Left colon (tissue), 2 donors: ENCODE measurements at regions not wholly inside any gene's neighbourhood (a gene's known extent, or its start where the extent isn't known, plus 50 kb on each side); places are given as distances from the start of the nearest gene placed in this dataset.
A peak's percentile ranks its signal among the peaks of the same experiment; 100 is the strongest.

Source experiments
- ATAC-seq: fragments of 200-7000 bp; cut with Tn5 transposase; one replicate; pipeline ENCODE4 v1.9.1; 2020; ENCODE audit warnings: mild to moderate bottlenecking, moderate library complexity
- DNase-seq, 2 donors: peaks; one replicate each; pipeline ENCODE4 v3.0.0-alpha.2; 2020
- intact Hi-C, 2 donors: fragments of 100-400 bp; cut with DNase I in 1 of 2; cut with micrococcal nuclease in 1 of 2; formaldehyde crosslinking; loops; one replicate each; pipeline versions ENCODE4 v1.11.2 to v1.14.0; 2022; cut with DNase I, micrococcal nuclease
- donor health status: DM: no; HTN: no; CAD: no.
- donor health status: DM: yes; HTN: yes; CAD: no.

DNA sequence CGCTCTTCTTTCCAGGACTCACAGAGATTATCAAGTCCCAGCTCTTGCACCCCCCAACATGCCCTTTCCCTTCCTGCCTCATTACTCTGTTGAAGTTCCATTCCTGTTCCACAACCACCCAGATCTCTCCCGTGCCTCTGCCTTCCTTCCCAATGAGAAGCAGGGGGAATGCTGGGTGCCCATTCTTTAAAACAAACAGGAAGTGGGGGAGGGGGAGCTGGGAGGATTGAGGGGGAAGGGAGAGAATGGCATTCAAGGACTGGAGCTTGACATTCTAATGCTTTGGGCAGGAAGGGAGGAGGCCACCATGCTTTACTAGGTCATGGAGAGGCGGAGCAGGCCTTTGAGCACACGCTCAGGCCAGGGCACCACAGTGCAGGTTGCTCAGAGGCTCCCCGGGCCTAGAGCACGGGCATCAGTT is 150.3 kb upstream of the IRF2BP2 start:
- intact Hi-C loops: no loop called here
- ATAC-seq (no peak), DNase-seq (no peak)

DNA sequence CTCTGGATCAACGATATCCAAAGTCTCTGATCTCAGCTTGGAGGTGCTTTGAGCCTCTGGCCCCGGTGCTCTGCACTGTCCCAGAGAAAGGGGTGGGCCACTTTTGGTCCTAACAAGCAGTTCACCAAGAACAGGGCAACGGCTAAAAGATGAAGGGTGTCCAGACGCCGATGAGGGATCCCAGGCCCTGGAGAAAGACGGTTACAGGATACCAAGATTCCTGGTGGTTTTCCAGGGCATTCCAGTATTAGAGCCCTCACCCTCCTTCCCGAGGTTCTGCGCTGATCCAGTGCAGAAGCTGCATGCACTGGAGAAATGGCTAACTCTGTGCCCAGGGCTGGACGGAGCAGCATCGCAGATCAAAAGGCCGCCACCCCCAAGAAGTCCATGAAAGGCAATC is 149.9 kb upstream of the IRF2BP2 start:
- no peak for DNase-seq
- intact Hi-C loops: no loop called here
- ATAC-seq: no peak

DNA sequence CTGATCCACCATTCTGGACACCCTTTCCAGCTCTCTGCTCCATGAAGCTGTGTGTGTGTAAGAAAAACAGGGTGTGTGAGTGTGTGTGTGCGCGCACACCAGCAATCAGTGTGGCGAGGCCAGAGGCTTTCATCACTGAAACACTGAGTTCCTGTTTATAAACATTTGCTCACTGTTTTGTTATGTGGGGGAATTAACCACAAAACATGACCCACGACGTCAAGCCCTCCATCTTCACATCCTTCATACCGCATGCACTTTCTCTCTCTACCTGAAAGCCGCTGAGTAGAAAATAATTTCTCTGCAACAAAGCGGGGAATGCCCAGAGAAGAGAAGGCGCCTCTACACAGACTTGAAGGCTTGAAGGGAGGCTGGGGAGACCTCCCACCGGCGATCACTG is 148.9 kb upstream of the IRF2BP2 start:
- DNase-seq (no peak), ATAC-seq (no peak)
- intact Hi-C loops: no loop called here

DNA sequence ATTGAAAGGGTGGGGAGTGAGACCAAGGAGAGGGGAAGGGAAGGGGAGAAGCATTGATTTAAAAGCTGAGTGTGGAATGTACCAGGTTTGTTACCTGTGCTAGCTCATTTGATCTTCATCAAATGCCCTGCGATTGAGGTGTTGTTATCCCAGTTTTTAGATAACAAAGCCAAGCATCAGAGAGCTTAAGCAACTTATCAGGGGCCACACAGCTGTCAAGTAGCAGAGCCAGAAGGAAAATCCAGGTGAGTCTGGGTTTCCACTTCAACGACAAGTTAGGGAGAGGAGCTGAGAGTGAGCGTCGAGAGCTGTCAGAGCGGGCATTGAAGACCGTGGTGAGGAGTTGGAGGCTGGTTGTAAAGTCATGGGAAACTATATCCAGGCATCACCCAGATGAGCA is 146.9 kb upstream of the IRF2BP2 start:
- DNase-seq: no peak
- no peak for ATAC-seq
- intact Hi-C loops: no loop called here

DNA sequence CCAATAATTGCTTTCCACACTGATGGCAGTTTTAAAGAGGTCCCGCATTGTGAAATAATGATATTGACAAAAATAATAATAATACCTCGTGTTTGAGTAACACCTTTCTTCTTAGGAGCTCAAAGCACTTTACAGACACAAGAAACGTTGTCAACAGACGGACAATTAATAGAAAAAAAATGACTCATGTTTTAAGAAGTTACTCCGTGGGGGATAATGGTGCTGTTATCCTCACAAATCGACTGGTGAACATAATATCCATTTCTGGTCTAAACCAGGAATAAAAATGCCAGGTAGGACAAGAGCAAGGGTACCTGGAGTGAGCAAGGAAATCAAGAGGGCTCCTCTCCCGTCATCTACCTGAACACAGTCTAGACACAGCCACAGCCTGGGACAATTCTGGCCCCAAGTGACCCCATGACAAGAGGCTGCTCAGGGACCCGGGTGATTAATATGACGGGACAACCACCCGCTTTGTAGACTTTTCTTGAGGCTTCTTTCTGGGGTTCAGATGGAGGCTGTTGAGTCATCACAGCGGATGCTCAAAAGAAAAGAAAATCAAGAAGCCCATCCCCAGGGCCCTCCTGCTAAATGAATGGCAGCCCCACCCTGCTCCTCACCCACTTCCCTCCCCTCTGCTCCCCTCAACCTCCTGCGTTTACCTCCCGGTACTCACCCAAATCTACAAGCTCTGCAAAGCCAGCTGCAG is 146.2 kb upstream of the IRF2BP2 start:
- intact Hi-C loops: no loop called here
- DNase-seq: no peak

DNA sequence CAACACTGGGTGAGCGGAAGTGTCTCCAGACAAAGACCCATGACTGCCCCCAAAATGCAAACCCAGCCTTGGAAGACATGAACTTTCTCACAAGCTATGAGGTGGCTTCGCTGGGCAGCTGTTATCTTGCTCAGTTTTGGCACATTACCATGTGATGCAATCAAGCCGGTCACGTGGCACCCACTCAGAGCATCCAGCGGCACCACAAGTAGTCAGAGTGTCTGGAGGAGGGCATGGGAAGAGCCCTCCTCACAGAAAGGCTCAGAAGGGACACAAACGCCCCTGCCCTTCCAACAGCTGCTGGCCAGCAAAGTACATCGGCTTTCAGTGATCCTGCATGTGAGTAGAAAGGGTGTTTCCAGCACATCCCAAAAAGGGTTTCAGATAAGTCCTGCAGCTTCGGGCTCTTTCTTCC is 145.5 kb upstream of the IRF2BP2 start:
- peak; percentile 70 to 71 for DNase-seq
- ATAC-seq: peak; percentile 60
- intact Hi-C loops: no loop called here

More for the DNA sequence above, 146.2 kb upstream of the IRF2BP2 start:
- ATAC-seq: no peak

DNA sequence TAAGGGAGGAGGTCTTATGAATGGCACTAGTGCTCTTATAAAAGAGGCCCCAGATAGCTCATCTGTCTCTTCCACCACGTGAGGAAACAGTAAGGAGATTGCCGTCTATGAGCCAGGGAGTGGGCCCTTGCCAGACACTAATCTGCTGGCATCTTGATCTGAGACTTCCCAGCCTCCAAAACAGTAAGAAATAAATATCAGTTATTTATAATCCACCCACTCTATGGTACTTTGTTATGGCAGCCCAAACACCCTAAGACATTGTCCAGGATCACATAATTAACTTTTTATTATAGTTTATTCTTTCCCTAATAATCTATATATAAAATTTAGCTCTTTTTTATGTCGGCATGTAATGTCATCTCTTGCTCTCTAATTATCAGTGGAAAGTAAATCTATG is 144.0 kb upstream of the IRF2BP2 start:
- intact Hi-C loops: no loop called here
- DNase-seq: no peak
- ATAC-seq: no peak

DNA sequence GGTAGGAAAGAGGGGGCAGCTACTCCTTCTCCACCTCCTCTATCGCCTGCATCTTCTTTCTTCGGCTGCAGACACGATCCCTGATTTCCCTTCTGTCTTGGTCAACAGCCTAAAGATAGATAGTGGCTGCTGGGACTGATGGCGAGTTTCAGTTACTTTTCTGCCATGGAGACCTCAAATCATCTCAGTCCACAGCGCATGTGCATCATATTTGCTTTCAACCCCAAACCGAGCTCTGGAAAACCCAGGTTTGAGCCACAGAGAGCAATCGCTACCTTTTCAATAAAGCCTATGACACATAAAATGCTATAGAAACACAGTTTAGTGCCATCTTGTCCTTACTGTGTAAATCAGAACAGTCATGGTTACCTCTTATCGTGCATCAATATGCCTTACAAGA is 142.9 kb upstream of the IRF2BP2 start:
- ATAC-seq (no peak), DNase-seq (no peak)
- intact Hi-C loops: no loop called here

DNA sequence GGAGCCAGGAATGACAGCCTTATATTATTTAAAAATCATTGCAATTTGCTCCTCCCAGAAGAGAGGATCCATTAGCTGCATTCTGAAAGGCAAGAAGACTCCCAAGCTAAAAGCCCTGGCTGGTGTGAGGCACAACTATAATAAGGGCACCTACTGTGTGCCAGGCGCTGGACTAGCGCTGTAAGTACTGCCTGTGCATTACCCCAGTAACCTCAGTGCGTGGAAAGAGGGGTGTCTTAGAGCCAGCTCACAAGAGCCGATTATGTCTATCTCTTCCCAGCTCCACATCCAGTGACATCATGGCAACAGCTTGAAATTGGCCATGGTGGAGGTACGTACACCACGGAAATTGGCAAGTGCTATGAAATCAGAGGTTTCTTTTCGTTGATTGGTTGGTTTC is 141.7 kb upstream of the IRF2BP2 start:
- intact Hi-C loops: no loop called here
- no peak for ATAC-seq
- no peak for DNase-seq

DNA sequence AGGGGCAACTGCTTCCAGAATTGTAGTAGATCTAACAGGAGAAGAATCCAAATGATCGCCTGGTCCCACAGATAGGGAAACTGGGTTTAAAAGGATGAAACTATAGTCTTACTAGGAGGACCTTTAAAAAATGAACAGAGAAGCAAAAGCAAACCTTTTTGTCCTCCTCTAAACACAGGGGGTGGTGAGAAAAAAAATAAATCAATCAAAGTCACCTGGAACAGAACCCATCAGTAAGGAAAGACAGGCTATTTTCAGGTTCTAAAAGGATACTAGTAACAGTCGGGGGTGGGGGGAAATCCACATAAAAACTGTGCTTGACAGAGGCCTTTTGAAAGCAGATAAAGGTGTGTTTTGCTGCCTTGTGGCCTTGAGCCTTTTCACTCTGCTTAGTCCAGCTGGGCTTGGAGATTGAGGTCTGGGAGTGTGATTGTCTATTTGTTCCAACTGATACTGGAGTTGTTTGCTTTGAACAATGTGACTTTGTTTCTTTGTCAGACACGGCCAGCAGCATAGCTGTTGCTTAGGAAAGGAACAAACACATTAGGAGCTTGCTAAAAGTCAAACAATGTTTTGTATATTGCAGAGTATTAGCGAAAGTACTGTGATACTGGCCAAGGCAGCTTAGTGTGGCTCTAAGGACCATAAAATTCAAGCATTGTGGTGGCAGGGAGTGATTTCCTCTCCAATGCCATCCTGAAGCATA is 141.1 kb upstream of the IRF2BP2 start:
- DNase-seq (no peak), ATAC-seq (peak; percentile 75)
- intact Hi-C loops: no loop called here

DNA sequence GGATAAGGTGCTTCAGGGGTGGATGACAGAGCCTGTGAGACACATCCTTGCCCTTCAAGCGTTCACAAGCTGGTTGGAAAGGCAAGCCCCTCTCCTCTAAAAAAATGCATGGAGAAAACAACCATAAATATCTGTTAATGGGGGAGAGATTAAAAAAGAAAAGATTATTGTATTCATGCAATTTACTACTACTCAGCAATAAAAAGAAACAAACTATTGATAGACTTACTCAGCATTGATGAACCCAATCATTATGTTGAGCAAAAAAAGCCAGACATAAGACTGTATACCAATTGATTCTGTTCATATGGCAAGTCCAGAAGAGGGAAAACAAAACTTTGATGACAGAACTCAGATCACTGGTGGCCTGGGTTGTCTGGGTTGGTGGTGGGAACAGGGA is 138.7 kb upstream of the IRF2BP2 start:
- ATAC-seq (no peak), DNase-seq (no peak)
- intact Hi-C loops: no loop called here

DNA sequence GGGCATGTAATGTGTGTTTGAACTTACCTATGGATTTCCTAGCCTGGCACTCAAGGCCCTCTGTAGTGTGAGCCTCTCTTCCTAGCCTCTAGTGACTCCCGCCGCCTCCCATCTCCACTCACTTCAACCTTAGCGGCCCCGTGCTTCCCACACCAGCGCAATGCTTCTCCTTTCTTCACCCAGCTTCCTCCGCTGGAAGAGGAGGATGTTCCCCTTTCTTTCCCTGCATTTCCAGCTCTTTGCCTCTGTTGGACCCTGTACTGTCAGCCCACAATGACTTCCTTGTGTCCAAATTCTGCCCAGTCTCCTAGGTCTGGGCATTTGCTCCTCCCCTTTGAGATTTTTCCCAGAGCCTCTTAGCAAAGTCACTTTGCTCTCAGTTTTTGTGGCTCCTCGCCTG is 138.1 kb upstream of the IRF2BP2 start:
- intact Hi-C loops: no loop called here
- DNase-seq (no peak), ATAC-seq (no peak)

DNA sequence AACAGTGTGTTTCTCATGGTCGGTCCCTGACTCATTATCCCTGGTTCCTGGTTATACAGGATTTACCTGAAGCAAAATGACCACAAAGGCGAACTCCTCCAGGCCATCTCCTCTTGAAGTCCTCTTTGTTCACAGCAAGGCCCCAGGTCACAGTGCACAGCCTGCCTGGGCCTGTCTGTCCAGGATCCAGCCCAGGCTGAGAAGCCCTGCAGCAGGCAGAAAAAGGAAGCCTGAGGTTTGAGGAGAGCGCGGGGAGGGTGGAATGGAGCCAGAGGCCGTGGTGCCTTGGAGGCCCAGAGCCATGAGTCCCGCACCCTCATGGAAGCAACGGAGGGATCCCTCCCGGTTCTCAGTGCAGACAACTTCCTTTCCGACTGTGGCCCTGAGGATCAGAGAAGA is 136.8 kb upstream of the IRF2BP2 start:
- intact Hi-C loops: no loop called here
- DNase-seq: no peak
- no peak for ATAC-seq

DNA sequence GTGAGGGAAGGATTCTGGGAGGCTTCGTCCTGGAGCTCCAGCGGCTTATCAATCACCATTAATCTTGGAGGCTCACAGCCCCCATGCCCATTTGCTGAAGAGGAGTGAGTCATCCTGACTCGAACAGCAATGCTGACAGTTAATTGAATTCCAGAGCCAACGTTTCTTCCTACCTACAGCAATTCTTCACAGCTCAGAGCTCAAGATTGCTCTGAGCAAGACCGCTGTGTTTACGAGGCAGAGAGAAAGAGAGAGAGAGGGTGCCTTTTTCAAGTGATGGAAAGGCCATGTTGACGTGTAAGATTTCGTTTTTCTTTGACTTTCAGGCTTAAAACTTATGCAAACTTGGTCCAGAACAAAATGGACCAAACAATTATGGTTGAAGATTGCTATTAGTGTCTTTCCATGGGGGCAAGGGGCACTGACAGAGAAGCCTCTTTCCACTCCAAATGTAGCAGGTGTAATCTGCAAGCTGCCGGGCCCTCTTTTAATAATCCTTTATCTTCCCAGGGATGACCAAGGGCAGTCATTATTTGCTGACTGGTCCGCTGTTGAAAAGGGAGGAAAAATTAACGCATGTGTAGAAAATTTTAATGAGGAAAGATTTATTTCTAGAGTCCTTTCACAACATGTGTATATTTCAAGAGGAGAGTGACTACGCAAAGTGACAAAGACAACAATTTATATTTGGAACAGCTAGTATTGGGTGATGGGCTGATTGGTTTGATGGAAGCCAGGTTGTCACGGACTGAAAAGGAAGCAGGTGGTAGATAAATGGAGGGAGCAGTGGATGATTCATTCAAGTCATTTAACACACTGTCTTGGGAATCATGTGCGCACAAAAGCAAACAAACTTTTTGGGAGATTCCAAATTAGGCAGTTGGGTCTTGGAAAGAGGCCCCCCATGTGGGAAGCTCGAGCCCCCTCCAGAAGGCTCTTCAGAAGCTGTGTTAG is 136.1 kb upstream of the IRF2BP2 start:
- ATAC-seq (no peak), DNase-seq (no peak)
- intact Hi-C loops: no loop called here

DNA sequence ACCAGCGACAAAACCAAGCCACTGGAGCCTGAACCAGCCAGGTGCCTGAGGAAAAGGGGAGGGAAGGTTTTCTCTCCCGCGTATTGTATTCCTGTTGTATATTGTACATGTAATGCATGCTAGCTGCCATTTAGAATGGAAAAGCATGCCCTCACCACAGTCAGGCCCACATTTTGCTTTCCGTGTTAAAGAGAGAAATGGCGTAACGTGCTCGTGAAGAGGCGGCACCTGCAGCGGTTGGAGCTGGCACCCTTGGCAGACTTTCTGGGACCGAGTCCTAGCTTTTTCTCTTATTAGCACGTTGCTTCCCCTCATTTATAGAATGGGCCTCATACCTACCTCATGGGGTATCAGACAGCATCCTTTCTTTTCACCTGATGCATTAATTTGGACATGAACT is 135.3 kb upstream of the IRF2BP2 start:
- ATAC-seq (no peak), DNase-seq (no peak)
- intact Hi-C loops: no loop called here

DNA sequence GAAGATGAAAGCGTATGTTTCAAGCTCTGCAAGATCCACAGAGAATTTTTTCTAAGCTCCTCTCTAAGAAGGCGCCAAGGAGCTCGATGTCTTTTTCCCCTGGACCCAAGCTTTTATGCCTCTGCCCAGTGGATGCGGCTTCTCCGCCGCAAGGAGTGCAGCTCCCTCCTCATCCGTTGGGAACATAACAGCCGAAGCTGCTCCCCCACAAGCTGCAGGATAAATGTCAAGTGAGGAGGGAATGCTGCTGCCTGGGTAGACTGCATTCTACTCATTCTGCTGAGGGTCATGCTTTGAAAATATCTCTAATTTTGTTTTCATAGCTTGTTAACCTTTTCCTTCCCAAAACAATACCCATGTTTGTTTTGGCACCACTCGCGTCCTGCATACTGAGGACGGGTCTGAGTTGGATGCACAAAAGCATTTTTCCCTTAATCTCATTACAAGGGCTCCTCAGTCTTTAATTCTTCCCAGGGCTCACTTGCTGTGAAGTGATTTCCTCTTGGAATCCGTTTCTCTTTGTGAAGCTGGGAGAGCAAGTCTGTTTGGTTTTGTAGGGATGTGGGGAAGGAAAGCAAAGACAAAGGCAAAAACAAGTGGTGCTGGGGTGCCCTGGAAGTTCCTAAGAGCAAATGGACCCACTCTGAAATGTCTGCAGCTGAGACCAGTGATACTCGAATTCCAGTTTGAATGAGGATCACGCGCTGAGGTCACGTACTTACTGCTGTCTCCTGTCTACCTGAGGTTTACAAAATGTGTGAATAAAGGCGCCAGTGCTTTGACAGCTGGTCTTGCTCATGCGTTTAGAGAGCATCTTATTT is 134.0 kb upstream of the IRF2BP2 start:
- no peak for DNase-seq
- intact Hi-C loops: no loop called here
- ATAC-seq: no peak

DNA sequence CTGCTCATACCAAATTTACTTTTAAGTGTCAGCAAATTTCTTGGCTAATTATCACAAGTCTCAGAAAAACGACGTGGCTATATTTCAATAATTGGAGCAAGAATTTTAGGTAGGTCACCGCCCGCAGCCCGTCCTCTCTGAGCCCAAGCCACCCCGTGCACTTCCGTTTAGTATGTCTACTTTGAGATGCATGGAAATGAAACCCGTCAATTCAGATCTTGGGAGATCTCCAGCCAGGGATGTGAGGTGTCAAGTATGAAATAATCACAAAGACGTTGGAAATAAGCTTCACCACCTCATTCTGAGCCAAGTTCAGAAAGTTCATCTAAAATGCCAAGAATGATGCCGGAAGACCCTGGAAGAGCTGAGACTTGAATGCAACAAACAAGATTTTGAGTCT is 132.6 kb upstream of the IRF2BP2 start:
- intact Hi-C loops: no loop called here
- DNase-seq: no peak
- ATAC-seq: no peak

DNA sequence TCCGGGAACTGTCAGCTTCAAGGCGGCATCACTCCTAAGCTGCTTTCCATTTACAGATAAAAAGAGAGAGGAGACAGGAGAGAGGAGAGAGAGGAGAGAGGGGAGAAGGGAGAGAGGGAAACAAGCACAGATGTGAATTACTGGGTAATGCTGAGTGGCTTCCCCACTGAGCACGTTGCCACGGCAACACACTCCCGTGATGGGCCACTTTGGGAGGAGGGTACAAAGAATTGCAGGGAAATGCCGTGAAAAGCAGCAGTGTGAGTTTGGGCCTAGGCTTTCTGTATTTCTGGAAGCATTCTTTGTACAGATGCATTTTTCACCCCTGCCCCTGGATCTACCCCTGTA is 128.0 kb upstream of the IRF2BP2 start:
- intact Hi-C loops: no loop called here

DNA sequence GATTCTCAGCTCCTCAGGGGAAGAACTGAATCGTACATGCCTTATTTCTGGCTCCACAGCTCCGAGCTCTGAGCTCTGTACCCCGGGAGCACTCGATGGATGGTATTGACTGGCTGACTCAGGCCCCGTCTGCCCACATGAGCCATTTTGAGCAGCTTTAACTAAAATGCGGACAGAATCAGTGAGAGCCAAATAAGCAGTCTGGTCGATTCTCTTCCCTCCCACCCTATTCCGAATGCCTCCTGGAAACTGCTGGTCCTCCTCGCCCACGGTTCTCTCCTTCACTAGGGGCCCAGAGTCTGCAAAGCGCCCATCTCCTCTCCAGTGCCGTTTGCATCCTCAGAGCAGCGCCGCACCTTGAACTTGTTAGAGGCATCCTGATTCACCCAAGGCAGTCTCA is 125.9 kb upstream of the IRF2BP2 start:
- intact Hi-C loops: no loop called here
- no peak for ATAC-seq
- DNase-seq: no peak

More for the DNA sequence above, 128.0 kb upstream of the IRF2BP2 start:
- no peak for DNase-seq
- no peak for ATAC-seq
